Esophagus muscularis mucosa (tissue), 4 donors: ENCODE measurements at regions not wholly inside any gene's neighbourhood (a gene's known extent, or its start where the extent isn't known, plus 50 kb on each side); places are given as distances from the start of the nearest gene placed in this dataset.

Experiments used
- DNase-seq: peaks from one replicate; pipeline ENCODE4 v3.0.0-alpha.2; 2017; ENCODE audit errors: extremely low spot score
- H3K27ac ChIP-seq, 4 donors: fragments of 200-600 bp; sonication (generic); replicated peaks in 1 of 4; 1 replicate in 3 of 4; 2 replicates in 1 of 4; pipeline ENCODE4 v1.5.1; 2016 to 2019; ENCODE audit warnings: mild to moderate bottlenecking in 1 of 4
- H3K27me3 ChIP-seq, 4 donors: fragments of 200-600 bp; sonication (generic); one replicate each; pipeline versions ENCODE4 v1.5.1 to v1.6.0; 2016 to 2019
- H3K36me3 ChIP-seq, 4 donors: fragments of 200-600 bp; sonication (generic); one replicate each; pipeline ENCODE4 v1.5.1; 2016 to 2019
- H3K4me1 ChIP-seq, 4 donors: fragments of 200-600 bp; sonication (generic); one replicate each; pipeline ENCODE4 v1.5.1; 2016 to 2019
- H3K4me3 ChIP-seq, 4 donors: fragments of 200-600 bp; sonication (generic); 1 replicate in 2 of 4; 2 replicates in 2 of 4; pipeline ENCODE4 v1.5.1; 2016 to 2019; ENCODE audit warnings: mild to moderate bottlenecking in 4 of 4, moderate library complexity in 1 of 4
- H3K9me3 ChIP-seq, 4 donors: fragments of 200-600 bp; sonication (generic); 1 replicate in 3 of 4; 2 replicates in 1 of 4; pipeline ENCODE4 v1.5.1; 2016 to 2019
- CTCF ChIP-seq, 3 experiments: fragments of 200-600 bp in 2 of 3; fragments of 450-650 bp in 1 of 3; sonication (generic) in 2 of 3; IDR thresholded peaks; one replicate each; pipeline ENCODE4 v1.5.1; 2017 to 2019; ENCODE audit warnings: antibody characterized with exemption in 3 of 3, mild to moderate bottlenecking in 2 of 3, moderate library complexity in 1 of 3
- EP300 ChIP-seq: sonication (generic); formaldehyde crosslinking; IDR thresholded peaks from one replicate; pipeline ENCODE4 v1.6.1; 2017; ENCODE audit warnings: antibody characterized with exemption
- POLR2A ChIP-seq: fragments of 450-650 bp; IDR thresholded peaks from one replicate; pipeline ENCODE4 v1.6.1; 2017; ENCODE audit warnings: antibody characterized with exemption, moderate library complexity, mild to moderate bottlenecking, low read depth
- POLR2AphosphoS5 ChIP-seq, 2 donors: sonication (generic); formaldehyde crosslinking; IDR thresholded peaks; one replicate each; pipeline ENCODE4 v1.6.1; 2017; ENCODE audit warnings: antibody characterized with exemption in 2 of 2
- WGBS: methylation state at CpG from one replicate; pipeline ENCODE4 v1.1.5; 2018; 5-methylcytosine and 5-hydroxymethylcytosine counted together
- intact Hi-C: fragments of 100-400 bp; cut with DNase I; formaldehyde crosslinking; loops from one replicate; pipeline ENCODE4 v1.15.1; 2023

- intact Hi-C loops: no loop called here
- H3K36me3 ChIP-seq: no peaks in the 10 kb centered on the region
- H3K4me3 ChIP-seq: no peak overlapping the region
- H3K4me1 ChIP-seq: no peaks in the 10 kb centered on the region
- H3K27me3 ChIP-seq: no peaks in the 10 kb centered on the region
- TF ChIP-seq EP300 (no peak), POLR2AphosphoS5 (IDR thresholded peaks at IDR 0.05) (no peak), CTCF (IDR thresholded peaks at IDR 0.05) (no peak), POLR2A (no peak)
- H3K9me3 ChIP-seq: no peaks in the 10 kb centered on the region
- no peak overlapping the region for H3K27ac ChIP-seq
- WGBS: 44% methylated on average over 4 of the region's 4 CpGs
- no peak for DNase-seq
Measured at GRCh38 chr3:18252578-18252977, 172.6 kb downstream of the SATB1 start.

- DNase-seq: no peak
- no peak overlapping the region for H3K4me3 ChIP-seq
- no peak for TF ChIP-seq CTCF (IDR thresholded peaks at IDR 0.05)
- TF ChIP-seq POLR2AphosphoS5 (IDR thresholded peaks at IDR 0.05): no peak
- H3K27me3 ChIP-seq: no peaks in the 10 kb centered on the region
- WGBS: 55% methylated on average over 2 of the region's 2 CpGs
- H3K9me3 ChIP-seq: no peaks in the 10 kb centered on the region
- no peaks in the 10 kb centered on the region for H3K4me1 ChIP-seq
- no peak overlapping the region for H3K27ac ChIP-seq
- intact Hi-C loops: loop anchor here (2.0 kb wide), 1 partner anchor 70 kb away; no protein-coding TSS in a partner anchor
- H3K36me3 ChIP-seq: no peaks in the 10 kb centered on the region
Measured at GRCh38 chr3:18250991-18251390, 174.1 kb downstream of the SATB1 start.

GRCh38 chr3:18249126-18249525 lies 176.0 kb downstream of the SATB1 start:
- intact Hi-C loops: no loop called here
- no peak overlapping the region for H3K4me3 ChIP-seq
- 94% methylated on average over 3 of the region's 3 CpGs for WGBS
- H3K27me3 ChIP-seq: no peaks in the 10 kb centered on the region
- H3K4me1 ChIP-seq: no peaks in the 10 kb centered on the region
- no peaks in the 10 kb centered on the region for H3K36me3 ChIP-seq
- H3K9me3 ChIP-seq: no peaks in the 10 kb centered on the region
- no peak for DNase-seq
- no peak for TF ChIP-seq EP300
- no peak for TF ChIP-seq POLR2A
- no peak for TF ChIP-seq POLR2AphosphoS5 (IDR thresholded peaks at IDR 0.05)
- TF ChIP-seq CTCF (IDR thresholded peaks at IDR 0.05): no peak
- H3K27ac ChIP-seq: no peak overlapping the region

- Histone ChIP-seq H3K36me3 (no peaks in the 10 kb centered on the region), H3K27ac (no peak overlapping the region), H3K4me3 (no peak overlapping the region), H3K27me3 (no peaks in the 10 kb centered on the region), H3K4me1 (no peaks in the 10 kb centered on the region), H3K9me3 (no peaks in the 10 kb centered on the region)
- TF ChIP-seq POLR2A (no peak), POLR2AphosphoS5 (IDR thresholded peaks at IDR 0.05) (no peak), EP300 (no peak), CTCF (IDR thresholded peaks at IDR 0.05) (no peak)
- no peak for DNase-seq
- 77% methylated on average over 2 of the region's 2 CpGs for WGBS
- intact Hi-C loops: no loop called here
Measured at GRCh38 chr3:18247776-18248310, 177.3 kb downstream of the SATB1 start.

- Histone ChIP-seq H3K27me3 (no peaks in the 10 kb centered on the region), H3K9me3 (no peaks in the 10 kb centered on the region), H3K4me3 (no peak overlapping the region), H3K27ac (no peak overlapping the region), H3K4me1 (no peaks in the 10 kb centered on the region), H3K36me3 (no peaks in the 10 kb centered on the region)
- TF ChIP-seq CTCF (IDR thresholded peaks at IDR 0.05) (no peak), POLR2AphosphoS5 (IDR thresholded peaks at IDR 0.05) (no peak), POLR2A (no peak), EP300 (no peak)
- intact Hi-C loops: no loop called here
- DNase-seq: no peak
Measured at GRCh38 chr3:18247139-18247695, 177.9 kb downstream of the SATB1 start.
